Skeletal muscle tissue (tissue), 3 donors: ENCODE measurements at regions not wholly inside any gene's neighbourhood (a gene's known extent, or its start where the extent isn't known, plus 50 kb on each side); places are given as distances from the start of the nearest gene placed in this dataset.

Experiments used
- H3K27ac ChIP-seq: one replicate; pipeline ENCODE4 v1.7.0; 2013; ENCODE audit warnings: mild to moderate bottlenecking, low read depth, low read length, inconsistent platforms
- H3K27me3 ChIP-seq, 3 donors: one replicate each; pipeline ENCODE4 v1.7.0; 2013; ENCODE audit warnings: low read length in 3 of 3; ENCODE audit not compliant: control insufficient read depth in 3 of 3, insufficient read depth in 3 of 3
- H3K36me3 ChIP-seq, 3 donors: one replicate each; pipeline ENCODE4 v1.7.0; 2013; ENCODE audit warnings: low read length in 3 of 3; ENCODE audit not compliant: control insufficient read depth in 3 of 3, insufficient read depth in 3 of 3
- H3K4me1 ChIP-seq, 3 donors: one replicate each; pipeline ENCODE4 v1.7.0; 2013; ENCODE audit warnings: low read length in 3 of 3, mild to moderate bottlenecking in 3 of 3; ENCODE audit not compliant: control insufficient read depth in 3 of 3, insufficient read depth in 3 of 3
- H3K4me3 ChIP-seq, 3 donors: one replicate each; pipeline ENCODE4 v1.7.0; 2013; ENCODE audit warnings: low read length in 3 of 3
- H3K9ac ChIP-seq, 3 donors: one replicate each; pipeline ENCODE4 v1.7.0; 2013; ENCODE audit warnings: low read length in 3 of 3, mild to moderate bottlenecking in 3 of 3, moderate library complexity in 2 of 3, low read depth in 1 of 3
- H3K9me3 ChIP-seq, 3 donors: one replicate each; pipeline ENCODE4 v1.7.0; 2013; ENCODE audit warnings: low read length in 3 of 3; ENCODE audit not compliant: control insufficient read depth in 3 of 3
- donor health status: Osteomylitis.

DNA sequence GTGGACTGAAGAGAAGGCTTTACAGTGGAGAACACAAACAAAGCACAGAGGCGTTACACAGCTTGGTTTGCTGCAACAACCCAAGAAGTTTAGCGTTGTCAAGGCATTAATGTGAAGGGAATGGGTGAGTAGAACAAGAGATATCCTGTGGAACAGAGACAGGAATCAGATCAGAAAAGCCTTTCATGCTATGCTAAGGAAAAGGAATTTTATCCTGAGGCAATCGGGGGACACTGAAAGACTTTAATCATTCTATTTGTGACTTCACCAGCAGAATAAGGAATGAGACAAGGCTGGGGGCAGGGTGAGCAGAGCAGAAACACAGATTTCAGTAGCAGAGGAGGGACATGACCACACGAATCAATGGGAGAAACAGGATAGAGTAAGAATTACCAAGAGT lies 600.7 kb downstream of the IRS1 start:
- no peaks in the 10 kb centered on the region for H3K36me3 ChIP-seq

DNA sequence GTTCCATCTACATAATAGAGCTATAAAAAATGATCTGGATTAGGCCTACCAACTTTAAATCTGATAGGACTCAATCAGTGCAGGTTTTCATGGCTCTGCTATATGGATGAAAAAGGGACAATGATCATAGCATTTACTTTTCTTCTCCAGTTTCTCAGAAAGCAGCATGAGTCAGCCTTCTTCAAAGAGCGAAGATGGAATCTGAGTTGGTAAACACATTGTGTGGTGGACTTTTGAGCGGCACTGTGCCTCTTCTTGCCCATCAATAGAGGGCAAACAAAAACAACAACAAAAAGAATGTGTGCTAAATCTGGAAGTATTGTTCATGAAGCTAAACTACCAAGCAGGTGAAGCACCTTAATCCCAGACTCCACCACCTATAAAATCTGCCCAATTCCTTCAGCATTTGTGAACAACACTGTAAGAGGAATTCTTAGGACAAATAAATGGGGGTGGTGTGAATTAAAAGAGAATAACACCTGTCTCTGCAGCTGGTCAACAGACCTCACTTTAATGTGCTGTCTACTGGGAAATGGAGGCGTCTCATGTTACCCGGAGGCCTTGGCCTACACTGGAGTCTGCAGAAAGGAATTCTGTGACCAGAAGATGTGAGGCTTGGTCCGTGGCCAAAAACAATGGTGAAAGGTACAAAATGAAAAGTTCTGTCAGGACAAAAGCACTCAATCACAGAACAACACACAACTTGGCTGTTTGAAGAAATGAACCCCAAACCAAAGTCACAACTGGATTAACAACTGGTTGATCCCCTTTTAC lies 609.0 kb downstream of the IRS1 start:
- no peak overlapping the region for H3K27ac ChIP-seq
- no peak overlapping the region for H3K9ac ChIP-seq
- H3K4me3 ChIP-seq, result no peak overlapping the region
- H3K27me3 ChIP-seq, result no peaks in the 10 kb centered on the region
- peaks cover 0 to 3% (median 0%) of the 10 kb centered on the region in 3 donors for H3K4me1 ChIP-seq
- no peaks in the 10 kb centered on the region for H3K36me3 ChIP-seq
- H3K9me3 ChIP-seq, result no peaks in the 10 kb centered on the region

More for the DNA sequence above, 600.7 kb downstream of the IRS1 start:
- no peaks in the 10 kb centered on the region for H3K4me1 ChIP-seq
- no peak overlapping the region for H3K4me3 ChIP-seq
- no peaks in the 10 kb centered on the region for H3K9me3 ChIP-seq
- no peak overlapping the region for H3K27ac ChIP-seq
- no peak overlapping the region for H3K9ac ChIP-seq
- H3K27me3 ChIP-seq, result no peaks in the 10 kb centered on the region

DNA sequence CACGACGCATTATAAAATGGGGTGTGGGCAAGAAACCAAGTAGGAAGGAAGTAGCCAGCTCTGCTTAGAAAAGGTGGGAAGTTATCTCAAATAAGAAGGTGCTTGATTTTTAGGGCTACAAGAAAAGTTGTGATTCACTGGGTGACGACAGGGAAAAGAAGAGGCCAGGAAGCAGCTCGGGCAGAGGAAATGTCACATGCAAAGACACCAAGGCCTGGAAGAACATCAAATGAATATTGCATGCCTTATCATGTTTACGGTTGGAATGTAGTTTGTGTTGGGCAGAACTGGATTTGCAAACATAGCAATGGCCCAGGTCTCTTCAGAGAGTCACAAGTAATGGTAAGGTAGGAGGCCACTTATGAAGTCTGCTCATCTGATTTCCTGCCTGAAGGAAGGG lies 610.6 kb downstream of the IRS1 start:
- Histone ChIP-seq H3K4me1 (peaks cover 0 to 12% (median 3%) of the 10 kb centered on the region in 3 donors), H3K27me3 (no peaks in the 10 kb centered on the region), H3K9ac (no peak overlapping the region), H3K36me3 (no peaks in the 10 kb centered on the region), H3K4me3 (no peak overlapping the region), H3K27ac (no peak overlapping the region), H3K9me3 (no peaks in the 10 kb centered on the region)

DNA sequence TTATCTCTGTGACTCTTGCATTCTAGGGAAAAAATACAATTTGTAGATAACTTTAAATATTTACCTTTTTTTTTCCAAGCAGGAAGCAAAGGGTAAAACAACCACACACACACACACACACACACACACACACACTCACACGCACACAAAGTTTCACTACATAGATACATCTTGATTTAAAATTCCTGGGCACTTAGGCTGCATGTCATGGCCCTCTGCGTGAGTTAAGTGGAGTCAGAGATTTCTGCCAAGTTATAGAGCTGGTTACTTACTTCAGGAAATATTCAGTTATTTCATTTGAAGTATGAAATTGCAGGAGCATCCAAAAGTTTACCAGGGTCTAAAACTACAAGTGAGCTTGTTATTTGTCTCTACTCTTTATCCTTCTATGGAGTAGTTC lies 612.0 kb downstream of the IRS1 start:
- no peaks in the 10 kb centered on the region for H3K27me3 ChIP-seq
- H3K9me3 ChIP-seq, result no peaks in the 10 kb centered on the region
- H3K36me3 ChIP-seq, result no peaks in the 10 kb centered on the region
- H3K4me1 ChIP-seq, result peaks cover 0 to 12% (median 3%) of the 10 kb centered on the region in 3 donors
- no peak overlapping the region for H3K9ac ChIP-seq
- no peak overlapping the region for H3K4me3 ChIP-seq
- H3K27ac ChIP-seq, result no peak overlapping the region

DNA sequence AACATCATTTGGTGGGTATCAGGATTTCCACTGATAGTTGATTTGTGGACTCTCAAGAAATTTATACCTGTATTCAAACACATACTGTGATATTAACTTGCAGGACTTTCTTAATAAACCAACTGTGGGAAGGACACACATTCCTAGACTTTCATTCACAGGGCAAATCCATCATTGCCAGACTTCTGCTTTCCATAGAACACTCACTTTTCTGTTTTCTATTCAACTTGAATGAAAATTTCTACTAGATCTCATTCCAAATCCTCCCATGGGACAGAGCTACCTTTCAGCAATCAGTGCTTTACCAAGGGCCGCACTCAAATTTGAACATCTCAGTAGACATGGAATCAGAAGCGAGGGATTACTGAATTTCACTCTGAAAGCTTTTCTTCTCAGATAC lies 612.5 kb downstream of the IRS1 start:
- Histone ChIP-seq H3K4me3 (no peak overlapping the region), H3K4me1 (peaks cover 0 to 12% (median 3%) of the 10 kb centered on the region in 3 donors), H3K9ac (no peak overlapping the region), H3K27me3 (no peaks in the 10 kb centered on the region), H3K9me3 (no peaks in the 10 kb centered on the region), H3K27ac (no peak overlapping the region), H3K36me3 (no peaks in the 10 kb centered on the region)

DNA sequence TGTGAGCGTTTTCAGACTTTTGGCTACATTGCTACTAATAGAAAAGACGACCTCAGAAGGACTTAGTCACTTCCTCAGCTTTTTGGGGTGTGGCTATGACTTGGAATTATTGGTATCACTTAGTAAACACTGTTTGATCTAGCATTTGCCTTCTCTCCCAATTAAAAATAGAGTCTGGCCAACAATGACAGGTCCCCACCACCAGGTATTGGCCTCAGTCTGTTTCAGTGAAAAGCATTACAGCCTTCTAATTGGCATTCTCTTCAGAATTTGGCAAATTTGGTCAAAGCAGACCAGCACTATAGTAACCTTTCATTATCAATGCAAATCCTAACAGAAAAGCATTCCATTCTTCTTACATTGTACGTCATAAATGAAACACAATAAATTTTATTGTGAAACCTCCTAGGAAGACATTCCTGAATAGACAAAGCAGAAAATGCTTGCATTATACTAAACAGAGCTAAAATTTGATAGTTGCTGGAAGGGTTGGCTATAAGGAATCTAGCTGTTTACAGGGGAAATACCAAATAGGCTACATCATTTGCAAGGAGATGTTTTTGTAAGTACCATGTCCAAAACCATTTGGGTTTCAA lies 613.9 kb downstream of the IRS1 start:
- H3K4me1 ChIP-seq, result peaks cover 0 to 12% (median 3%) of the 10 kb centered on the region in 3 donors
- H3K4me3 ChIP-seq, result no peak overlapping the region
- peak overlapping the region in 1 of 3 donors; percentile 35 for H3K9ac ChIP-seq
- no peaks in the 10 kb centered on the region for H3K36me3 ChIP-seq
- no peaks in the 10 kb centered on the region for H3K27me3 ChIP-seq
- peak overlapping the region; percentile 26 for H3K27ac ChIP-seq
- no peaks in the 10 kb centered on the region for H3K9me3 ChIP-seq

DNA sequence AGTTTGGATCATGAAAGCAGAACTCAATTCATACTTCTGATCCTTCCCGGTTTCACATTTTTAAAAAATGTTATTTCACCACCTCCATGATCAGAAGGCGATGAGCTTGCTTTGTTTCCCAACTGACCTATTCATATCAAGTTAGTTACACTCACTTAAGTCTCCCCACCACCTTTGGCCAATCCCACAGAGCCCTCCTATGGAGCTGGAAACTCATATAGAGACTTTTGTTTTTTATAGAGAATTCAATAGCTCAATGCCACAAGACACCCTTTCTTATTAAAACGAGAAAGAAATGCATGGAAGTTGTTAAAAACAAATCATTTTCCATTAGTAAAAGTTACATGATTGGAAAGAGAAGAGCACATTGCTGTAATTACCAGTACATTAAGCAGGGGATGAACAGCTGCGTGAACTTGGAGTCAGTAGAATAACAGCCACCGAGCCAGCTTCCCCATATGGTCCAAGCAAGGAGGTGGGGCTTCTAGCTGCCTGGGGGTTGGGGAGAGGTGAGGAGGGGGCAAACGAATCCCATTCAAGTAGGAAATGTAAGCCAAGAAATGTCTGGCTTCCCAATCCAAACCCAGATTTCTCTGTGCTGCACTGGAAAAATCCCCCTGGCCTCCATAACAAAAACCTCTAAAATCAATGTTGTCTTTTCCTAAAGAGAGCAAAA lies 614.5 kb downstream of the IRS1 start:
- H3K27ac ChIP-seq, result peak overlapping the region; percentile 26
- H3K27me3 ChIP-seq, result no peaks in the 10 kb centered on the region
- peaks cover 0 to 12% (median 3%) of the 10 kb centered on the region in 3 donors for H3K4me1 ChIP-seq
- no peaks in the 10 kb centered on the region for H3K9me3 ChIP-seq
- peak overlapping the region in 1 of 3 donors; percentile 9 for H3K4me3 ChIP-seq
- H3K36me3 ChIP-seq, result no peaks in the 10 kb centered on the region
- no peak overlapping the region for H3K9ac ChIP-seq

DNA sequence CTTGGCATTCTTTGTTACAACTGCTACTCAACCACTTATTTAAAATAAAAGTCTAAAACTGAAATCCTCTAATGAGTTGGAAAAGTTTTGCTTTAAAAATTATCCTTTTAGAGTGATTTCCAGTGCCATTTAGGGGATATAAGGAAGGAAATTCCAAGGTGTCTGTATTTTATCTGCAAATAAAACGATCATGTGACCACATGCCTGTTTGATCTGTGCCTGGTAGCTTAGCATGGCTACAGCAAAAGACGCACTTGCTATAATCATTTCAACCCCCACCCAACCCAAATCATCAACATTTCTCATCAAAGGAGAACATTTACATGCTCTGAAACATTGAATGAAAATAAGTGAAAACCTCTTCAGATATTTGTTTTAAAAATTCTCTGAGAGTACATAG lies 615.1 kb downstream of the IRS1 start:
- Histone ChIP-seq H3K27me3 (no peaks in the 10 kb centered on the region), H3K27ac (no peak overlapping the region), H3K4me3 (no peak overlapping the region), H3K9me3 (no peaks in the 10 kb centered on the region), H3K4me1 (peaks cover 0 to 12% (median 3%) of the 10 kb centered on the region in 3 donors), H3K36me3 (no peaks in the 10 kb centered on the region), H3K9ac (no peak overlapping the region)

DNA sequence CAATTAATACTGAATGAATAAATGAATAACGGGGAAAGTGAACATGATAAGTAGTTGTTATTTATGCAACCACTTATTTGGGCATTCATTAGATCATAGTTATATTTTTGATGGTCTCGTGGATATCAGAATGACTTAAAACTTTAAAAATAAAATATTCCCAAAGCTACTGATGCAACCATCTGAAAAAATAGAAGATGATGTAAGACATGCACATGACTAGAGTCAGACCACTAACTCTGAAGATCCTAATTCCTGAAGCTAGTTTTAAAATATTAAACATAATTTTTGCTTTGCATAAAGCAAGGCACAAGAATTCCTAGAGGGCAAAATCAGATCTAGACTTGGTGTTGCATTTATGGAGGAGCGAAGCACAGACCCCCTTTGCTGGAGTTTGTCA lies 616.1 kb downstream of the IRS1 start:
- Histone ChIP-seq H3K4me3 (no peak overlapping the region), H3K27ac (no peak overlapping the region), H3K9me3 (no peaks in the 10 kb centered on the region), H3K27me3 (no peaks in the 10 kb centered on the region), H3K36me3 (no peaks in the 10 kb centered on the region), H3K9ac (no peak overlapping the region), H3K4me1 (peaks cover 0 to 12% (median 3%) of the 10 kb centered on the region in 3 donors)

DNA sequence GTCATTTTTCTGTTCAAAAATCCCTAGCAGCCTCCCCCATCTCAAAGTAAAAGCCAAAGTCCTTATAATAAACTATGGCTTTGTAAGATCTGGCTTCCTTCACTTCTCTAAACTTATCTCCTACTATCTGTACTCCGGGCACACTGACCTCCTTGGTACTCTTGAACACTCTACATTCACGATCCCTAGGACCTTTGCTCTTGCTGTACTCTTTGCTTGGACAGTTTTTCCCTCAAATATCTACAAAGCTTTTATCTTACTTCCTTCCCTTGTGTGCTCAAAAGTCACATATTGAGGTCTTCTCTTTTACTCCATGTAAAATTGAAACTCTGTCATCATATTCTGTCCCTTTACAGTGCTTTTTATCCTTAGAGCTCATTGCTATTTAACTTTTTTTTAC lies 616.6 kb downstream of the IRS1 start:
- Histone ChIP-seq H3K27me3 (no peaks in the 10 kb centered on the region), H3K9me3 (peaks cover 0 to 1% (median 0%) of the 10 kb centered on the region in 3 donors), H3K4me1 (peaks cover 0 to 12% (median 3%) of the 10 kb centered on the region in 3 donors), H3K27ac (no peak overlapping the region), H3K36me3 (no peaks in the 10 kb centered on the region), H3K9ac (no peak overlapping the region), H3K4me3 (no peak overlapping the region)
